ENCODE measurements at regions not wholly inside any gene's neighbourhood (a gene's known extent, or its start where the extent isn't known, plus 50 kb on each side); places are given as distances from the start of the nearest gene placed in this dataset.

DNA sequence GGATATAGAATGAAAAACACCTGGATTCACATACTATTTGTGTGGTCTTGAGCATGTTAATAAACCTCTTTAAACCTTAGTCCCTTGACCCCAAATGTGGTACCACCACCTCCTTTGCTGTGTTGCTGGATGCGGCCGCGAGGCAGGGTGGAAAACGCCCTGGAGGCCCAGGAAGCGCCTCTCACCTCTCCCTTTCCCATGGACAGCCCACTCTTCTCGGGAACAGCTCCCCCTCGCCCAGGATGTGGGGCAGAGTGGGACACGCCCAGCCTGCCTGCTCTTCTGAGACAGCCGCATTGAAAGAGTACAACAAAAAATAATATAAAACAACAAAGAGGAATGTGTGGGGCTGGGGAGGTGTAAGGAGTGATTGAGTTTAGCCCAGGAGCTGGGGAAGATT, 549.0 kb upstream of the ID2 start:
- 98% methylated on average over 9 of the region's 9 CpGs for WGBS
- Histone ChIP-seq H3K9me3 (ENCODE audit: control insufficient read depth in 2 of 2, insufficient read depth in 1 of 2, low read length in 1 of 2) (peaks cover 0 to 4% of the 10 kb centered on the region in 2 donors), H3K27ac (ENCODE audit: low read depth in 1 of 2, low read length in 1 of 2) (no peak overlapping the region), H3K36me3 (ENCODE audit: control insufficient read depth in 2 of 2, insufficient read depth in 2 of 2, low read length in 1 of 2) (no peaks in the 10 kb centered on the region), H3K4me1 (ENCODE audit: control insufficient read depth in 2 of 2, insufficient read depth in 2 of 2, low read length in 2 of 2) (peaks cover 0 to 2% of the 10 kb centered on the region in 2 donors), H3K27me3 (ENCODE audit: control insufficient read depth in 2 of 2, insufficient read depth in 1 of 2, low read length in 1 of 2) (no peaks in the 10 kb centered on the region), H3K4me3 (ENCODE audit: low read length in 2 of 2) (no peak overlapping the region)
- DNase-seq (ENCODE audit: low read depth in 6 of 9, low spot score in 9 of 9) = no peak

DNA sequence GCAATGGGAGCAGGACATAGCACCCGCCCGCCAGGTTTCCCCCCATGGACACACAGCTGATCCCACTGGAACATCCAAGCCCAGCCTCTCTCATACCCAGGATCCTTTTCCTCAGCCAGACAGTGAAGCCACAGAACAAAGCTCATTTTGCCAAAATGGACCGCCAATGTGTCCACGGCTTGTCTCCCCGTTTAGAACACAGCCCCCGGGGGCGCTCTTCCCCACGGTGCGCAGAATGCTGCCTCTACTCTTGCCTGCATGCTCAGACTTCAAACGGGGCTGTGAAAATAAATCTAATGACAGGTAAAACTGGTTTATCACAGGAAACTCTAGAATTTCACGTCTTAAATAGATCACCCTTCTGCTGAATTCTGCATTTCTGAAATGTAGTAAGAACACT, 548.5 kb upstream of the ID2 start:
- no peaks in the 10 kb centered on the region for H3K36me3 ChIP-seq (ENCODE audit: control insufficient read depth in 2 of 2, insufficient read depth in 2 of 2, low read length in 1 of 2)
- H3K27ac ChIP-seq (ENCODE audit: low read depth in 1 of 2, low read length in 1 of 2) = no peak overlapping the region
- WGBS = 95% methylated on average over 11 of the region's 11 CpGs
- DNase-seq (ENCODE audit: low read depth in 6 of 9, low spot score in 9 of 9) = no peak
- peaks cover 0 to 2% of the 10 kb centered on the region in 2 donors for H3K4me1 ChIP-seq (ENCODE audit: control insufficient read depth in 2 of 2, insufficient read depth in 2 of 2, low read length in 2 of 2)
- H3K4me3 ChIP-seq (ENCODE audit: low read length in 2 of 2) = no peak overlapping the region
- no peaks in the 10 kb centered on the region for H3K27me3 ChIP-seq (ENCODE audit: control insufficient read depth in 2 of 2, insufficient read depth in 1 of 2, low read length in 1 of 2)
- peaks cover 0 to 4% of the 10 kb centered on the region in 2 donors for H3K9me3 ChIP-seq (ENCODE audit: control insufficient read depth in 2 of 2, insufficient read depth in 1 of 2, low read length in 1 of 2)

DNA sequence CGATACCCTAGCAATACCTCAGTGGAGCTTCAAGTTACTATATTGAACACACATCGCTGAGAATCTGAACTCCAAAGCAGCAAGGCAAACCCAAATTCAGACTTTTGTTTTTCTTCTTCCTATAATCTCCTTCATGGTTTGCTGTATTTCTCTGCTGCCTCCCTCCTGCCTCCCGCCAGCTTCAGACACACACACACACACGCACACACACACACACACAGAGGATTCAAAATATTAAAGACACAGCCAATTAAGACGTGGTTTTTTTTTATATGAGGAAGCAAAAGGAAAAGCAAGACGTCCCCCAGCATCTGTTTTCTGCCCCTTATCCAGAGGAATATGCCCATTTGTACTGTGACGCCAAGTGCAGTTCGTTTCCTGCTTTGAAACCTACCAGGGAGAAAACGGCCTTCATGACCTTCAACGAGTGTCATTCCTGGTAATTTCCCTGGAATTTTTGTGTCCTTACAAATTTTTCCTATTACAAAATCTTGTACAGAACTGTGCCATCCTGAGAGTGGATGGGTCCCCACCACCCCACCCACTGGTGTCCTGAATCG, 547.9 kb upstream of the ID2 start:
- DNase-seq (ENCODE audit: low read depth in 6 of 9, low spot score in 9 of 9) = no peak

DNA sequence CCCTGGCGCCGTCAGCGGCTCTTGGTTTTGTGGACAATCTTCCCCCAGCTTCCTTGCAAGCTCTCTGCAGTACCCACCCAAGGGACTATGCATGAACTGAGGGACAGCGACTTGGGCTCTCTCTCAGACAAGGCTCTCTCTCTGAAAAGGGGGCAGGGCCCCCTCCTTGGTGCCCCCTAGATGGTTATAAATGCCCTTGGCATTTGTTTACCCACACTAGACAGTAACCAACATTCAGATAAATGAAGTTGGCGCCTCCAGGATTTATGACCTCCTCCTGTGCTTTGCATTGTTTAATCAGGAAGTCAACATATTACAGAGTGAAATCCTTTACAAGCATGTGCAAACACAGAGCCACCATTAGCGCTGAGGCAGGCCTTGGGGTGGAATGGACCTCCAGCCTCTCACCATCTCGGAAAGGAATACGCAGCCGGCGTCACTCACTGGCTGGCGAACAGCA, 547.4 kb upstream of the ID2 start:
- Histone ChIP-seq H3K36me3 (ENCODE audit: control insufficient read depth in 2 of 2, insufficient read depth in 2 of 2, low read length in 1 of 2) (no peaks in the 10 kb centered on the region), H3K27ac (ENCODE audit: low read depth in 1 of 2, low read length in 1 of 2) (no peak overlapping the region), H3K9me3 (ENCODE audit: control insufficient read depth in 2 of 2, insufficient read depth in 1 of 2, low read length in 1 of 2) (peaks cover 0 to 4% of the 10 kb centered on the region in 2 donors), H3K4me3 (ENCODE audit: low read length in 2 of 2) (no peak overlapping the region), H3K27me3 (ENCODE audit: control insufficient read depth in 2 of 2, insufficient read depth in 1 of 2, low read length in 1 of 2) (no peaks in the 10 kb centered on the region), H3K4me1 (ENCODE audit: control insufficient read depth in 2 of 2, insufficient read depth in 2 of 2, low read length in 2 of 2) (peaks cover 0 to 2% of the 10 kb centered on the region in 2 donors)
- DNase-seq (ENCODE audit: low read depth in 6 of 9, low spot score in 9 of 9) = no peak
- 95% methylated on average over 11 of the region's 11 CpGs for WGBS

More for the DNA sequence above, 547.9 kb upstream of the ID2 start:
- H3K36me3 ChIP-seq (ENCODE audit: control insufficient read depth in 2 of 2, insufficient read depth in 2 of 2, low read length in 1 of 2) = no peaks in the 10 kb centered on the region
- peaks cover 0 to 2% of the 10 kb centered on the region in 2 donors for H3K4me1 ChIP-seq (ENCODE audit: control insufficient read depth in 2 of 2, insufficient read depth in 2 of 2, low read length in 2 of 2)
- no peaks in the 10 kb centered on the region for H3K27me3 ChIP-seq (ENCODE audit: control insufficient read depth in 2 of 2, insufficient read depth in 1 of 2, low read length in 1 of 2)
- H3K4me3 ChIP-seq (ENCODE audit: low read length in 2 of 2) = no peak overlapping the region
- no peak overlapping the region for H3K27ac ChIP-seq (ENCODE audit: low read depth in 1 of 2, low read length in 1 of 2)
- whole genome bisulfite sequencing = 89% methylated on average over 11 of the region's 11 CpGs
- peaks cover 0 to 4% of the 10 kb centered on the region in 2 donors for H3K9me3 ChIP-seq (ENCODE audit: control insufficient read depth in 2 of 2, insufficient read depth in 1 of 2, low read length in 1 of 2)

DNA sequence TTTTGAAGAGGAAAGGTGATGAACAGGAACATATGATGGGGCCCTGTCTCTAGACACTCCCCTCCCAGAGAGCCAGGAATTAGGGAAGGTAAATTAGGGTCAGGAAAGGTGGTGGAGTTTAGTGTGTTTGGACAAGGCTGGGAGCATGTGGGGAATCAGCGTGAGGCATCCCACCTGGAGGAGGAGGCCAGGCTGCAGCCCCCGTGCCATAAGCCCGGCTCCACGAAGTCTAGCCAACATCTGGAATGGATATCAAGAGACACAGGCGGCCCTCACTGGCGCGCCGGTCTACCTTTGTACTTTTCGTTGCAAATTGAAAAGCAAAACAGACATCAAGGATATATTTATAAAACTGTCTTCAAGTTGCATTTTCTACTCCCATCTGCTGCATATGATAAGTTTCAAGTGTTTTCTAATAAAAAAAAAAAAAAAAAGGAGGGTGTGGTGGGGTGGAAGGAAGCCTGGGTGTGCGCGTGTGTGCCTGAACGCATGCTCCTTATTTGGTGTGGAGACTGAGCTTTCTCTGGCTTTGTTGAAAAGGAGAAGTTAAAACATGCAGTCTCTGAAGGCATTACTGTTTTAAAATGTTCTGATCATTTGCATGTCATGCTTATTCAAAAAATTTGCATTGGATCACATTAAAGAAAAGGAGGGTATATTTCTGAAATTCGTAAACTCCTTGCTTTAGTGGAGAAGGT, 546.7 kb upstream of the ID2 start:
- no peak for DNase-seq (ENCODE audit: low read depth in 6 of 9, low spot score in 9 of 9)
- 62% methylated on average over 13 of the region's 13 CpGs for WGBS
- Histone ChIP-seq H3K27me3 (ENCODE audit: control insufficient read depth in 2 of 2, insufficient read depth in 1 of 2, low read length in 1 of 2) (no peaks in the 10 kb centered on the region), H3K27ac (ENCODE audit: low read depth in 1 of 2, low read length in 1 of 2) (no peak overlapping the region), H3K9me3 (ENCODE audit: control insufficient read depth in 2 of 2, insufficient read depth in 1 of 2, low read length in 1 of 2) (peaks cover 0 to 4% of the 10 kb centered on the region in 2 donors), H3K4me3 (ENCODE audit: low read length in 2 of 2) (no peak overlapping the region), H3K4me1 (ENCODE audit: control insufficient read depth in 2 of 2, insufficient read depth in 2 of 2, low read length in 2 of 2) (peaks cover 0 to 2% of the 10 kb centered on the region in 2 donors), H3K36me3 (ENCODE audit: control insufficient read depth in 2 of 2, insufficient read depth in 2 of 2, low read length in 1 of 2) (no peaks in the 10 kb centered on the region)

DNA sequence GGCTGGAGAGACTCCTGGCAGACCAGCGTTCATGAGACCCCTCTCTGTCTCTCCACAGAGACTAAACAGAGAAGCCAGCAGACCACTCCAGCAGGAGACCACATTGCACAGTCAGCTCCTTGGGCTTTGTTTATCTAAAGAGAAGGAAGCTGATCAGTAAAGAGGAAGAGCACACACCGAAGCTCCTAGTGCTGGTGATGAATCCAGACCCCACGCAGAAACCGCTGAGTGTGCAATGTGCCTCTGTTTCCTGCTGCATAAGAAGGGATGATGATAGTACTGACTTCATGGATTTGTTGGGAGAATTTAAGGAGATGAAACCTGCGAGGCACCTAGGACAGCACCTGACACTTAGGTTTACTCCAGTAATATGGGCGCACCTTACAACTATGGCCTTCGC, 544.1 kb upstream of the ID2 start:
- Histone ChIP-seq H3K36me3 (ENCODE audit: control insufficient read depth in 2 of 2, insufficient read depth in 2 of 2, low read length in 1 of 2) (no peaks in the 10 kb centered on the region), H3K4me3 (ENCODE audit: low read length in 2 of 2) (no peak overlapping the region), H3K27me3 (ENCODE audit: control insufficient read depth in 2 of 2, insufficient read depth in 1 of 2, low read length in 1 of 2) (no peaks in the 10 kb centered on the region), H3K27ac (ENCODE audit: low read depth in 1 of 2, low read length in 1 of 2) (no peak overlapping the region), H3K4me1 (ENCODE audit: control insufficient read depth in 2 of 2, insufficient read depth in 2 of 2, low read length in 2 of 2) (peaks cover 0 to 2% of the 10 kb centered on the region in 2 donors), H3K9me3 (ENCODE audit: control insufficient read depth in 2 of 2, insufficient read depth in 1 of 2, low read length in 1 of 2) (peaks cover 0 to 4% of the 10 kb centered on the region in 2 donors)
- no peak for DNase-seq (ENCODE audit: low read depth in 6 of 9, low spot score in 9 of 9)
- 68% methylated on average over 7 of the region's 7 CpGs for WGBS

DNA sequence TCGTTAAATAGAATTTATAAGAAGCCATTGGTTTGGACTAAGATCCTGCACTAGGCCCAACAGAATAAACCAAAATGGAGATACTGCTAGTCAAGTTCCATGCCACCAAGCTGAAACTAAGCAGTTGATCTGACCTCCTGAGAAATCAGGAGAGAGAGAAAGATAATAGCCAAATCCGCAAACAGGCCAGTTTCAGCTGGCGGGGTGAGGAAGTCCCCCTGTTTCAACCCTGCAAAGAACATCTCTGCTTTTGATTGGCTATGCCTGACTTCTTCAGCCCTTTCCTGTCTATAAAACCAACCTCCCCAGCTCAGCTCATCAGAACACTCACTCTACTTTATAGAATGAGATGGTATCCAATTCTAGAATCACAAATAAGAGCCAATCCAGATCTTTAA, 543.3 kb upstream of the ID2 start:
- no peak overlapping the region for H3K4me3 ChIP-seq (ENCODE audit: low read length in 2 of 2)
- DNase-seq (ENCODE audit: low read depth in 6 of 9, low spot score in 9 of 9) = no peak
- H3K27me3 ChIP-seq (ENCODE audit: control insufficient read depth in 2 of 2, insufficient read depth in 1 of 2, low read length in 1 of 2) = no peaks in the 10 kb centered on the region
- 99% methylated on average over 3 of the region's 3 CpGs for WGBS
- peaks cover 0 to 2% of the 10 kb centered on the region in 2 donors for H3K4me1 ChIP-seq (ENCODE audit: control insufficient read depth in 2 of 2, insufficient read depth in 2 of 2, low read length in 2 of 2)
- H3K27ac ChIP-seq (ENCODE audit: low read depth in 1 of 2, low read length in 1 of 2) = no peak overlapping the region
- H3K36me3 ChIP-seq (ENCODE audit: control insufficient read depth in 2 of 2, insufficient read depth in 2 of 2, low read length in 1 of 2) = no peaks in the 10 kb centered on the region
- H3K9me3 ChIP-seq (ENCODE audit: control insufficient read depth in 2 of 2, insufficient read depth in 1 of 2, low read length in 1 of 2) = peaks cover 0 to 4% of the 10 kb centered on the region in 2 donors

DNA sequence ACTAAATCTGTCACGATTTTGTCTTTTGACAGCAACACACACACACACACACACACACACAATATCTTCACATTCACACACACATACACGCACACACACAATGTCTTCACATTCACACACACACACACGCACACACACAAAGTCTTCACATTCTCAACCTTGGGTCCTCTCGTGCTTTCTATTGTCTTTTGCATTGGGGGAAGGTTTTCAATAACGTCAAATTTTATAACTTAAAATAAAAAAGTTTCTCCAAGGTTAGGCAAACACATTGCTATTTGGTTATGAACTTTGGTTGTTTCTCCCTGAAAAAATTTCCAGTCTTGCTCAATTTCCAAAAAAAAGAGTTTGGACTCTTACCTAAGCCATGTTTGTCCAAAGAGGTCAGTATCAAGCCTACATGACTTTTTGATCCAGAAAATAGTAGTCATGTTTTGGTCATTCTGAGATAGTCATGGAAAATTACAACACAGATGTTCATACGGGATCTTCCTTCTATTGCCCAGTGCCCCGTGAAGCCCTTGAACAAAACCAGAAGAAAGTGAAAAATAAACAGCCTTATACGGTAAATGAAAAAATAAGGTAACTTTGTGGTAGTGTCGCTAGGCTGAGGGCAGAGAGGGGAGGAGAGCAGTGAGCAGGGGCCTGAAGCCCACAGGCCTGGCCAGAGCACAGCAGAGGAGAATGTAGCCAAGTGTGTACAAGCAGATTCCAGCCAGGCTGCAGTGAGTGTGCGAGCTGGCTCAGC, 542.8 kb upstream of the ID2 start:
- H3K27me3 ChIP-seq (ENCODE audit: control insufficient read depth in 2 of 2, insufficient read depth in 1 of 2, low read length in 1 of 2) = no peaks in the 10 kb centered on the region
- H3K27ac ChIP-seq (ENCODE audit: low read depth in 1 of 2, low read length in 1 of 2) = no peak overlapping the region
- H3K4me1 ChIP-seq (ENCODE audit: control insufficient read depth in 2 of 2, insufficient read depth in 2 of 2, low read length in 2 of 2) = peaks cover 0 to 2% of the 10 kb centered on the region in 2 donors
- H3K9me3 ChIP-seq (ENCODE audit: control insufficient read depth in 2 of 2, insufficient read depth in 1 of 2, low read length in 1 of 2) = peaks cover 0 to 4% of the 10 kb centered on the region in 2 donors
- DNase-seq (ENCODE audit: low read depth in 6 of 9, low spot score in 9 of 9) = no peak
- 97% methylated on average over 10 of the region's 10 CpGs for WGBS
- no peak overlapping the region for H3K4me3 ChIP-seq (ENCODE audit: low read length in 2 of 2)
- no peaks in the 10 kb centered on the region for H3K36me3 ChIP-seq (ENCODE audit: control insufficient read depth in 2 of 2, insufficient read depth in 2 of 2, low read length in 1 of 2)

DNA sequence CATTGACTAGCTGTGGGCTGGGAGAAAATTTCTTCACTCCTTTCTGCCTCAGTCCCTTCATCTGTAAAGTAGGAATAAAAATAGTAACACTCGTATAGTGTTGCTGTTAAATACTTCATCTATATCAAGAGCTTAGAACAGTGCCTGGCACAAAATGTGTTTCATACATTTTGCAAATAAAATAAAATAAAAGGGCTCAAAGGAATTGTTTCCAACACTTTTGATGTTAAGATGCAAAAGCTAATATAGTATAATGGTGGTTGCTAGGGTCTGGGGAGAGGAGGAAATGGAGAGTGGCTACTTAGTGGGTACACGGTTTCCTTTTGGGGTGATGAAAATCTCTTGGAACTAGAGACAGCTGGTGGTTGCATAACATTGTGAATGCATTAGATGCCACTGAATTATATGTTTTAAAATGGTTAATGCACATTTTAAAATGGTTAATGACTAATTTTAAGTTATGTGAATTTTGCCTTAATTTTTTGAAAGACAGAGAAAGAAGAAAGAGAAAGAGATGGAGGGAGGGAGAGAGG, 542.1 kb upstream of the ID2 start:
- Histone ChIP-seq H3K27me3 (ENCODE audit: control insufficient read depth in 2 of 2, insufficient read depth in 1 of 2, low read length in 1 of 2) (no peaks in the 10 kb centered on the region), H3K4me1 (ENCODE audit: control insufficient read depth in 2 of 2, insufficient read depth in 2 of 2, low read length in 2 of 2) (no peaks in the 10 kb centered on the region), H3K27ac (ENCODE audit: low read depth in 1 of 2, low read length in 1 of 2) (no peak overlapping the region), H3K4me3 (ENCODE audit: low read length in 2 of 2) (no peak overlapping the region), H3K36me3 (ENCODE audit: control insufficient read depth in 2 of 2, insufficient read depth in 2 of 2, low read length in 1 of 2) (no peaks in the 10 kb centered on the region), H3K9me3 (ENCODE audit: control insufficient read depth in 2 of 2, insufficient read depth in 1 of 2, low read length in 1 of 2) (peaks cover 0 to 4% of the 10 kb centered on the region in 2 donors)
- 56% methylated on average over 2 of the region's 2 CpGs for WGBS
- no peak for DNase-seq (ENCODE audit: low read depth in 6 of 9, low spot score in 9 of 9)
